H9 (cell line): ENCODE measurements at regions not wholly inside any gene's neighbourhood (a gene's known extent, or its start where the extent isn't known, plus 50 kb on each side); places are given as distances from the start of the nearest gene placed in this dataset.

Experiments used
- DNase-seq: peaks from one replicate; pipeline ENCODE4 v3.0.0-alpha.2; 2017
- H2AFZ ChIP-seq: one replicate; pipeline ENCODE4 v1.6.1; 2013; ENCODE audit warnings: mild to moderate bottlenecking, low read length, control low read depth, moderate library complexity
- H2AK5ac ChIP-seq: 2 replicates; pipeline ENCODE4 v1.6.1; 2013; ENCODE audit warnings: low read length, control low read depth, mixed read lengths; ENCODE audit not compliant: insufficient read length
- H2BK120ac ChIP-seq: one replicate; pipeline ENCODE4 v1.6.1; 2013; ENCODE audit warnings: low read depth, mild to moderate bottlenecking, low read length, control low read depth, inconsistent platforms; ENCODE audit not compliant: poor library complexity, severe bottlenecking
- H2BK12ac ChIP-seq: 2 replicates; pipeline ENCODE4 v1.6.1; 2013; ENCODE audit warnings: low read length, control low read depth, mixed read lengths, low read depth; ENCODE audit not compliant: insufficient read length
- H2BK15ac ChIP-seq: 2 replicates; pipeline ENCODE4 v1.6.1; 2013; ENCODE audit warnings: low read depth, low read length, control low read depth
- H2BK20ac ChIP-seq: one replicate; pipeline ENCODE4 v1.6.1; 2013; ENCODE audit warnings: low read depth, mild to moderate bottlenecking, low read length, control low read depth, inconsistent platforms; ENCODE audit not compliant: poor library complexity, severe bottlenecking
- H2BK5ac ChIP-seq: 2 replicates; pipeline ENCODE4 v1.6.1; 2013; ENCODE audit warnings: low read length, control low read depth, mixed read lengths; ENCODE audit not compliant: insufficient read length
- H3K14ac ChIP-seq: 2 replicates; pipeline ENCODE4 v1.6.1; 2013; ENCODE audit warnings: low read length, control low read depth; ENCODE audit not compliant: insufficient read depth
- H3K18ac ChIP-seq: 2 replicates; pipeline ENCODE4 v1.6.1; 2013; ENCODE audit warnings: low read depth, mild to moderate bottlenecking, mixed read lengths, low read length, control low read depth; ENCODE audit not compliant: insufficient read length
- H3K23ac ChIP-seq: 2 replicates; pipeline ENCODE4 v1.6.1; 2013; ENCODE audit warnings: low read length, control low read depth, mixed read lengths, low read depth; ENCODE audit not compliant: insufficient read length
- H3K23me2 ChIP-seq: 2 replicates; pipeline ENCODE4 v1.6.1; 2013; ENCODE audit warnings: low read depth, mild to moderate bottlenecking, mixed read lengths, low read length, control low read depth; ENCODE audit not compliant: insufficient read length, poor library complexity, severe bottlenecking
- H3K27ac ChIP-seq: 2 replicates; pipeline ENCODE4 v1.5.1; 2013; ENCODE audit warnings: low read length, control low read depth, mixed read lengths, low read depth; ENCODE audit not compliant: insufficient read length
- H3K27me3 ChIP-seq: 2 replicates; pipeline ENCODE4 v1.6.1; 2013; ENCODE audit warnings: low read length, control low read depth, inconsistent platforms; ENCODE audit not compliant: insufficient read depth
- H3K4ac ChIP-seq: 2 replicates; pipeline ENCODE4 v1.6.1; 2013; ENCODE audit warnings: low read depth, mild to moderate bottlenecking, control low read depth, inconsistent platforms, low read length, moderate library complexity
- H3K4me1 ChIP-seq: 2 replicates; pipeline ENCODE4 v1.6.1; 2013; ENCODE audit warnings: low read length, control low read depth, inconsistent platforms; ENCODE audit not compliant: insufficient read depth
- H3K4me2 ChIP-seq: 2 replicates; pipeline ENCODE4 v1.6.1; 2013; ENCODE audit warnings: low read length, control low read depth, mixed read lengths; ENCODE audit not compliant: insufficient read length, insufficient read depth
- H3K56ac ChIP-seq: 2 replicates; pipeline ENCODE4 v1.6.1; 2013; ENCODE audit warnings: low read depth, mild to moderate bottlenecking, mixed read lengths, low read length, control low read depth; ENCODE audit not compliant: insufficient read length
- H3K79me1 ChIP-seq: 2 replicates; pipeline ENCODE4 v1.6.1; 2013; ENCODE audit warnings: low read depth, mild to moderate bottlenecking, moderate library complexity, low read length, control low read depth, inconsistent platforms; ENCODE audit not compliant: insufficient read depth, poor library complexity, severe bottlenecking
- H3K79me2 ChIP-seq: 2 replicates; pipeline ENCODE4 v1.6.1; 2013; ENCODE audit warnings: low read length, control low read depth, inconsistent platforms; ENCODE audit not compliant: insufficient read depth
- H3K9ac ChIP-seq: 2 replicates; pipeline ENCODE4 v1.6.1; 2013; ENCODE audit warnings: low read length, control low read depth, mixed read lengths; ENCODE audit not compliant: insufficient read length; ENCODE audit errors: extremely low read depth
- H3K9me3 ChIP-seq: one replicate; pipeline ENCODE4 v1.6.1; 2013; ENCODE audit warnings: low read depth, low read length, inconsistent platforms; ENCODE audit not compliant: control insufficient read depth
- H3T11ph ChIP-seq: one replicate; pipeline ENCODE4 v1.6.1; 2013; ENCODE audit warnings: mild to moderate bottlenecking, low read length, control low read depth, inconsistent platforms
- H4K20me1 ChIP-seq: one replicate; pipeline ENCODE4 v1.6.1; 2013; ENCODE audit not compliant: control insufficient read depth, insufficient read length, insufficient read depth
- H4K5ac ChIP-seq: 2 replicates; pipeline ENCODE4 v1.6.1; 2013; ENCODE audit warnings: low read depth, mild to moderate bottlenecking, mixed read lengths, low read length, control low read depth; ENCODE audit not compliant: insufficient read length
- H4K8ac ChIP-seq: replicated peaks from 2 replicates; pipeline ENCODE4 v1.6.1; 2013; ENCODE audit warnings: low read length, control low read depth, mixed read lengths, low read depth; ENCODE audit not compliant: insufficient read length
- H4K91ac ChIP-seq: 2 replicates; pipeline ENCODE4 v1.6.1; 2013; ENCODE audit warnings: low read depth, mild to moderate bottlenecking, moderate library complexity, mixed read lengths, low read length, control low read depth; ENCODE audit not compliant: insufficient read length
- H3K27ac Mint-ChIP-seq, 3 experiments: 2 replicates in 2 of 3; 3 replicates in 1 of 3; pipeline ENCODE4 v1.8.0; 2020 to 2021; ENCODE audit warnings: mixed read lengths in 3 of 3, mild to moderate bottlenecking in 1 of 3, moderate library complexity in 1 of 3
- H3K27me3 Mint-ChIP-seq: 2 replicates; pipeline ENCODE4 v1.8.0; 2021; ENCODE audit warnings: low read depth, mild to moderate bottlenecking, moderate library complexity, mixed read lengths
- H3K36me3 Mint-ChIP-seq, 3 experiments: 2 replicates in 2 of 3; 3 replicates in 1 of 3; pipeline ENCODE4 v1.8.0; 2020 to 2021; ENCODE audit warnings: low read depth in 3 of 3, mixed read lengths in 3 of 3; ENCODE audit not compliant: insufficient read depth in 1 of 3
- H3K4me1 Mint-ChIP-seq, 2 experiments: 2 replicates each; pipeline ENCODE4 v1.8.0; 2020; ENCODE audit warnings: mixed read lengths in 2 of 2
- H3K4me3 Mint-ChIP-seq, 2 experiments: 2 replicates in 1 of 2; 3 replicates in 1 of 2; pipeline ENCODE4 v1.8.0; 2020 to 2021; ENCODE audit warnings: mild to moderate bottlenecking in 2 of 2, mixed read lengths in 2 of 2, moderate library complexity in 1 of 2
- H3K9me3 Mint-ChIP-seq, 2 experiments: 2 replicates in 1 of 2; 3 replicates in 1 of 2; pipeline ENCODE4 v1.8.0; 2020; ENCODE audit warnings: mild to moderate bottlenecking in 2 of 2, mixed read lengths in 2 of 2, moderate library complexity in 1 of 2
- CTCF ChIP-seq: fragments of 200-600 bp; sonication (generic); conservative IDR thresholded peaks from 3 replicates; pipeline ENCODE4 v1.8.0; 2021; ENCODE audit warnings: antibody characterized with exemption, mild to moderate bottlenecking
- WGBS: extraction: QIAGEN DNeasy Blood & Tissue Kit; methylation state at CpG from one replicate; pipeline ENCODE4 v1.1.7; 2013; ENCODE audit warnings: missing lambda C conversion rate, low lambda C conversion rate, mixed read lengths; ENCODE audit not compliant: insufficient read length; ENCODE audit errors: extremely low coverage; 5-methylcytosine and 5-hydroxymethylcytosine counted together

- H3K9me3 Mint-ChIP-seq: no peaks in the 10 kb centered on the region; a peak in 1 of 5 replicates
- H3K14ac ChIP-seq: no peak overlapping the region
- no peak overlapping the region for H3K4ac ChIP-seq
- H3K18ac ChIP-seq: no peak overlapping the region
- no peak overlapping the region for H3T11ph ChIP-seq
- H3K56ac ChIP-seq: no peak overlapping the region
- no peak overlapping the region for H2AK5ac ChIP-seq
- no peaks in the 10 kb centered on the region for H3K4me1 ChIP-seq
- H2BK20ac ChIP-seq: no peak overlapping the region
- no peak overlapping the region for H2AFZ ChIP-seq
- no peaks in the 10 kb centered on the region for H3K9me3 ChIP-seq
- no peaks in the 10 kb centered on the region for H4K20me1 ChIP-seq
- H3K4me2 ChIP-seq: no peak overlapping the region
- no peaks in the 10 kb centered on the region for H3K4me1 Mint-ChIP-seq
- no peaks in the 10 kb centered on the region for H3K23me2 ChIP-seq
- no peak overlapping the region for H3K4me3 Mint-ChIP-seq
- no peaks in the 10 kb centered on the region for H3K36me3 Mint-ChIP-seq
- no peak overlapping the region for H2BK120ac ChIP-seq
- TF ChIP-seq CTCF: no peak
- H3K23ac ChIP-seq: no peak overlapping the region
- no peak overlapping the region for H3K27ac ChIP-seq
- no peak overlapping the region for H4K91ac ChIP-seq
- no peak overlapping the region for H4K5ac ChIP-seq
- H3K9ac ChIP-seq: no peak overlapping the region
- no CpG with 5 or more reads among the region's 2 CpGs for WGBS
- H3K27me3 Mint-ChIP-seq: no peaks in the 10 kb centered on the region
- no peak overlapping the region for H2BK12ac ChIP-seq
- no peak for DNase-seq
- no peak overlapping the region for H2BK15ac ChIP-seq
- no peak overlapping the region for H3K27ac Mint-ChIP-seq
- no peaks in the 10 kb centered on the region for H3K79me2 ChIP-seq
- no peak overlapping the region for H4K8ac ChIP-seq
- no peaks in the 10 kb centered on the region for H3K79me1 ChIP-seq
- H3K27me3 ChIP-seq: no peaks in the 10 kb centered on the region
- H2BK5ac ChIP-seq: no peak overlapping the region
Measured at GRCh38 chr3:94543161-94543560, 480.3 kb downstream of the NSUN3 start.
